ENCODE measurements at regions not wholly inside any gene's neighbourhood (a gene's known extent, or its start where the extent isn't known, plus 50 kb on each side); places are given as distances from the start of the nearest gene placed in this dataset.

DNA sequence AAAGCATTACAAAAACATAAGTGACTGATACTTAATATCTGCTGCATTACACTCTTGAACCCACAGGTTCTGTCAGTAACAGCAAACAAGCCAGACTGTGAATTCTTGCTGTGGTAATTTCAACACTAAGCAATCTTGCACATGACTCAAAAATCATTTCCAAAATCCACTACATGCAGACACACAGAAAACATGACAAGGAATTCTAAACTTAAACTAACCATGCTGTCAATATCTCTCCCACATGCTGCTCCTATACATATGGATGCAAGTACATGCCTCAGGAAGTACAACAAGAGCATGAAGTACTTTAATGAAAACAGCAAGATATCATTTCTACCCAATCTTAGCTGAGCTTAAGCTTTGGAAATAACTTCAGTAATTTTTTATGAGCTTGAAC is 890.2 kb upstream of the KCND2 start:
- no peak overlapping the region for H3K27ac ChIP-seq
- no peak overlapping the region for H3K9ac ChIP-seq (ENCODE audit: insufficient read length)
- H3K4me3 ChIP-seq = no peak overlapping the region
- no peaks in the 10 kb centered on the region for H3K36me3 ChIP-seq (ENCODE audit: insufficient read depth, low read length)
- no peaks in the 10 kb centered on the region for H3K9me3 ChIP-seq (ENCODE audit: low read depth, low read length)
- DNase-seq (ENCODE audit: low read depth, low spot score) = no peak
- TF ChIP-seq EZH2 (IDR thresholded peaks at IDR 0.05) = no peak
- TF ChIP-seq FOXP2 (optimal IDR thresholded peaks at IDR 0.05; ENCODE audit: control extremely low read depth, extremely low read length, insufficient read depth) = no peak
- TF ChIP-seq POLR2AphosphoS5 (IDR thresholded peaks at IDR 0.05; ENCODE audit: borderline replicate concordance, low read depth, low read length) = no peak

DNA sequence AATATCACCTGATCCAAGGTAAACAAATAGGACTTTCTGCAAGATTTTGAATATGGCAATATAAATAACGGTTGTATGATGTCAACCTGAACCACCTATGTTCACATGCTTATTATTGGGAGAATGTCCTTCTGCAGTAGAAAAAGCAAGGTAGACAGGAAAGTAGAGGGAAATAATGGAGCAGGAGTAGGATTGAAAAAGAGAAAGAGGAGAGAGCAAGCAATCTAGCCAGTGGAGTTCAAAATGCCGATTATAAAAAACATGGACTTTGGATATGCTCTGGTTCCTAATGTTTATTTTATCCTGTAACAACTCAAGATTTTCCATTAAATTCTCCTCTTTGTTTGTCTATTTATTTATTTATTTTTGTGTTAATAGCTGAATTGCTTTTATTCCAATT is 878.0 kb upstream of the KCND2 start:
- H3K9ac ChIP-seq (ENCODE audit: insufficient read length) = no peak overlapping the region
- no peaks in the 10 kb centered on the region for H3K9me3 ChIP-seq (ENCODE audit: low read depth, low read length)
- TF ChIP-seq POLR2AphosphoS5 (IDR thresholded peaks at IDR 0.05; ENCODE audit: borderline replicate concordance, low read depth, low read length) (no peak), FOXP2 (optimal IDR thresholded peaks at IDR 0.05; ENCODE audit: control extremely low read depth, extremely low read length, insufficient read depth) (no peak), EZH2 (IDR thresholded peaks at IDR 0.05) (no peak)
- no peak overlapping the region for H3K27ac ChIP-seq
- no peak overlapping the region for H3K4me3 ChIP-seq
- H3K36me3 ChIP-seq (ENCODE audit: insufficient read depth, low read length) = no peaks in the 10 kb centered on the region
- DNase-seq (ENCODE audit: low read depth, low spot score) = no peak

DNA sequence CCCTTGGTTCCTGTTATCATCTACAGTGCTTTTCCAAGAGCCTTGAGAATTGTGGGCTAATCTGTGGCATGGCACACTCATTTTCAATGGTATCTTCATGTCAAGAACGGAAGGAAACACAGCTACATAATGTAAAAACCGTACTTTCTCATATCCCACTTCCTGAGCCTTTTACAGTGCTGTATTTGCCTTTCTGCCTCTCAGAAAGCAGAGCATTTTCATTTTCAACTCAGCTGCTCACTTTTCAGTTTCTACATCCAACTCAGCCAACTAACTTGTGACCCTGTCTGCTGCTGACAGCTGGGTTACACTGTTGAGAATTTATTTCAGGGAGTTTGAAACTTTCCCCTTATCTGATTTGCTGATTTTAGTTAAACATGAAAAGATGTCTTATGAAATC is 875.8 kb upstream of the KCND2 start:
- Histone ChIP-seq H3K9me3 (ENCODE audit: low read depth, low read length) (no peaks in the 10 kb centered on the region), H3K36me3 (ENCODE audit: insufficient read depth, low read length) (no peaks in the 10 kb centered on the region), H3K27ac (no peak overlapping the region), H3K9ac (ENCODE audit: insufficient read length) (no peak overlapping the region), H3K4me3 (no peak overlapping the region)
- no peak for DNase-seq (ENCODE audit: low read depth, low spot score)
- TF ChIP-seq POLR2AphosphoS5 (IDR thresholded peaks at IDR 0.05; ENCODE audit: borderline replicate concordance, low read depth, low read length) (no peak), EZH2 (IDR thresholded peaks at IDR 0.05) (no peak), FOXP2 (optimal IDR thresholded peaks at IDR 0.05; ENCODE audit: control extremely low read depth, extremely low read length, insufficient read depth) (no peak)

DNA sequence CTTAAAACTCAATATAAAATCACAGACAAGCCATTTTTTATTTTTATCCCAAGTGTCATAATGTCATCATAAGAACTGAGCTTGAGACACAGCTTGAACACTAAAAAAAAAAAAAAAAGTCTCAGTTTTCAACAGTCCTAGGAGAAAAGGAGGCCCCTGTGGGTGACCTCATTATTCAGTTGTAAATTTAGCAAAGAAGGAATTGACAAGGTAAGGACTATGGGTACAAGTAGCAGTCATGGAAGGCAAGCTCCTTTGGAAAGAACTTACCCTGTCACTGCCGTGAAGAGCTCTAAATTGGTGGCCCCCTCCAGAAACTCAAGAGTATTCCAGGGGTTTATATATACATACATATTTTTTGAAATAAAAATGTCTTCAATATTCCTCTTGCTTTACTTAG is 864.4 kb upstream of the KCND2 start:
- Histone ChIP-seq H3K4me3 (no peak overlapping the region), H3K9ac (ENCODE audit: insufficient read length) (no peak overlapping the region), H3K27ac (no peak overlapping the region), H3K36me3 (ENCODE audit: insufficient read depth, low read length) (no peaks in the 10 kb centered on the region), H3K9me3 (ENCODE audit: low read depth, low read length) (no peaks in the 10 kb centered on the region)
- no peak for TF ChIP-seq FOXP2 (optimal IDR thresholded peaks at IDR 0.05; ENCODE audit: control extremely low read depth, extremely low read length, insufficient read depth)
- no peak for TF ChIP-seq EZH2 (IDR thresholded peaks at IDR 0.05)
- TF ChIP-seq POLR2AphosphoS5 (IDR thresholded peaks at IDR 0.05; ENCODE audit: borderline replicate concordance, low read depth, low read length) = no peak
- no peak for DNase-seq (ENCODE audit: low read depth, low spot score)

DNA sequence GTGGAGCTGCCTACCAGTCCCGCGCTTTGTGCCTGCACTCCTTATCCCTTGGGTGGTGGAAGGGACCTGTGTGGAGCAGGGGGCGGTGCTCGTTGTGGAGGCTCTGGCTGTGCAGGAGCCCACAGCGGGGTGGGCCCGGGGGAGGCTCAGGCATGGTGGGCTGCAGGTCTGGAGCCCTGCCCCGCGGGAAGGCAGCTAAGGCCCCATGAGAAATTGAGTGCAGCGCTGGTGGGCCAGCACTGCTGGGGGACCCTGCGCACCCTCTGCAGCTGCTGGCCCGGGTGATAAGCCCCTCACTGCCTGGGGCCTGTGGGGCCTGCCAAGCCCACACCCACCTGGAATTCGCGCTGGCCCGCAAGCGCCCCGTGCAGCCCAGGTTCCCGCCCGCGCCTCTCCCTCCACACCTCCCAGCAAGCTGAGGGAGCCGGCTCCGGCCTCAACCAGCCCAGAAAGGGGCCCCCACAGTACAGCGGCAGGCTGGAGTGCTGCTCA is 859.6 kb upstream of the KCND2 start:
- TF ChIP-seq POLR2AphosphoS5 (IDR thresholded peaks at IDR 0.05; ENCODE audit: borderline replicate concordance, low read depth, low read length) (no peak), EZH2 (IDR thresholded peaks at IDR 0.05) (no peak), FOXP2 (optimal IDR thresholded peaks at IDR 0.05; ENCODE audit: control extremely low read depth, extremely low read length, insufficient read depth) (no peak)
- Histone ChIP-seq H3K9ac (ENCODE audit: insufficient read length) (no peak overlapping the region), H3K36me3 (ENCODE audit: insufficient read depth, low read length) (no peaks in the 10 kb centered on the region), H3K9me3 (ENCODE audit: low read depth, low read length) (no peaks in the 10 kb centered on the region), H3K4me3 (no peak overlapping the region), H3K27ac (no peak overlapping the region)
- no peak for DNase-seq (ENCODE audit: low read depth, low spot score)

DNA sequence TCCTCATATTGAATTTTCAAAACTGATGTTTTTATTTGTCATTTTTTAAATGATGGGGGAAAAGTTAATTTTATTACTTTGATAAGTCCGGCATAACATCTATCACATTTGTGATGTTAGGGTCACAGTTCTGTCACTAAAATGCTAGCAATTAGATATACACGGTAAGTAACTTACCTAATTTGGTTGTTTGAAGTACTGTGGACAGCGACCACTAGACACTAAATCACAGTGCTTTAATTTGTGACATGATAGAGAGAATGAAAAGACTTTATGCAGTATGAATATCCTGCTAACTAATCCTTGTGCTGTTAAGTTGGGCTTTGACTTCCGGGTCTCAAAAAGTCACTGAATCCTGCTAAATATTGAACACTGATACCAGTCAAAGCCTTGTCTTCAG is 857.3 kb upstream of the KCND2 start:
- no peak for DNase-seq (ENCODE audit: low read depth, low spot score)

DNA sequence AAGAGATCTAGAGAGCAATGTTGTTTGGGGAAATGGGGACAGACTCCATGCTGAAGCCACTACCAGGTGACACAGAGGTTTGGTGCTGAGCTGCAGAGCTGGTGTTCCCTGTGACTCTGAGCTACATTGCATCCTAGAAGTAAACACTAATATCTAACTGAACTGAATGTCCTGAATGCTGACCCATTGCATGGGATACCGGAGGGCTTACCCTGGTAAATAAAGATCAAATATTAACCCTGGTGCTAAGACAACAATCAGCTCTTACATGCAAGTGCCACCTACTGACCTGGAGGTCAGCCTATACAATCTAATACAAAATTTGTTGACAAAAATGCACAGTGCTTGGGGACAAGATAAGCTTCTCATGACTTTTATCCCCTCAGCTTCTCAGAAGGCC is 851.3 kb upstream of the KCND2 start:
- no peak for DNase-seq (ENCODE audit: low read depth, low spot score)
- no peaks in the 10 kb centered on the region for H3K36me3 ChIP-seq (ENCODE audit: insufficient read depth, low read length)

More for the DNA sequence above, 857.3 kb upstream of the KCND2 start:
- Histone ChIP-seq H3K36me3 (ENCODE audit: insufficient read depth, low read length) (no peaks in the 10 kb centered on the region), H3K4me3 (no peak overlapping the region), H3K27ac (no peak overlapping the region), H3K9me3 (ENCODE audit: low read depth, low read length) (no peaks in the 10 kb centered on the region), H3K9ac (ENCODE audit: insufficient read length) (no peak overlapping the region)
- TF ChIP-seq FOXP2 (optimal IDR thresholded peaks at IDR 0.05; ENCODE audit: control extremely low read depth, extremely low read length, insufficient read depth) (no peak), EZH2 (IDR thresholded peaks at IDR 0.05) (no peak), POLR2AphosphoS5 (IDR thresholded peaks at IDR 0.05; ENCODE audit: borderline replicate concordance, low read depth, low read length) (no peak)

DNA sequence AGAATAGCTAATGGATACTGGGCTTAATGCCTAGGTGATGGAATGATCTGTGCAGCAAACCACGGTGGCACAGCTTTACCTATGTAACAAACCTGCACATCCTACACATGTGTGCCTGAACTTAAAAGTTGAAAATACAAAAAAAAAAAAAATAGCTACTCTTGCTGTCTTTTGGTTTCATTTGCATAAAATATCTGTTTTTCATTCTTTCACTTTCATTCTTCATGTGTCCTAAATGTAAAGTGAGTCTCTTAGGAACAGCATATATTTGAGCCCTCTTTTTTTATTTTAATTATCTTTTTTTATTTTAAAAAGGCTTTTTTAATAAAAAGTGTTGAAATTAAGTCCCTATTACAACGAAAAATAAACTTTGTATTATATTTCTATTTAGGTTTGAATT is 836.1 kb upstream of the KCND2 start:
- H3K4me3 ChIP-seq = no peak overlapping the region

More for the DNA sequence above, 851.3 kb upstream of the KCND2 start:
- no peak overlapping the region for H3K9ac ChIP-seq (ENCODE audit: insufficient read length)
- no peaks in the 10 kb centered on the region for H3K9me3 ChIP-seq (ENCODE audit: low read depth, low read length)
- H3K27ac ChIP-seq = no peak overlapping the region
- no peak overlapping the region for H3K4me3 ChIP-seq
- TF ChIP-seq EZH2 (IDR thresholded peaks at IDR 0.05) (no peak), FOXP2 (optimal IDR thresholded peaks at IDR 0.05; ENCODE audit: control extremely low read depth, extremely low read length, insufficient read depth) (no peak), POLR2AphosphoS5 (IDR thresholded peaks at IDR 0.05; ENCODE audit: borderline replicate concordance, low read depth, low read length) (no peak)

DNA sequence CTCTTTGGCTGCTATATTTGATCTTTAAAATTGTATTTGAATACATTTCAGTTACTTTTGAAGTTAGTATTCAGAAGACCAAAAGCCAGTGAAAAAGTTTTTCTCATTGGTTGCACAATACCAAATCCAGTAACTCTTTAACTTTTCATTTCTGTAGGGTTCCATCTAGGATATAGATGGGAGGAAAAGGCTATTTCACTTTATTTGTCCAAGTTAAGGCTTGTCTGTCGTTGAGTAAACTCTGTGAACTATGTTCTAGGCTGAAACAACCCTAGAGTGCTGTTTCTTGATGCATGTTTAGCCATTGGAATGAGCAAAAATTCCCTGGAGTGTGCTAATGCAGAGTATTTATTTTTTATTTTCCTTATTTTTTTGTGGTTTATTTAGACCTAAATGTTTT is 834.7 kb upstream of the KCND2 start:
- TF ChIP-seq FOXP2 (optimal IDR thresholded peaks at IDR 0.05; ENCODE audit: control extremely low read depth, extremely low read length, insufficient read depth) = no peak
- TF ChIP-seq POLR2AphosphoS5 (IDR thresholded peaks at IDR 0.05; ENCODE audit: borderline replicate concordance, low read depth, low read length) = no peak
- no peak for TF ChIP-seq EZH2 (IDR thresholded peaks at IDR 0.05)
- Histone ChIP-seq H3K9me3 (ENCODE audit: low read depth, low read length) (no peaks in the 10 kb centered on the region), H3K4me3 (no peak overlapping the region), H3K27ac (no peak overlapping the region), H3K9ac (ENCODE audit: insufficient read length) (no peak overlapping the region), H3K36me3 (ENCODE audit: insufficient read depth, low read length) (no peaks in the 10 kb centered on the region)
- no peak for DNase-seq (ENCODE audit: low read depth, low spot score)

More for the DNA sequence above, 836.1 kb upstream of the KCND2 start:
- no peak for DNase-seq (ENCODE audit: low read depth, low spot score)
- no peak overlapping the region for H3K9ac ChIP-seq (ENCODE audit: insufficient read length)
- TF ChIP-seq FOXP2 (optimal IDR thresholded peaks at IDR 0.05; ENCODE audit: control extremely low read depth, extremely low read length, insufficient read depth) = no peak
- no peak for TF ChIP-seq EZH2 (IDR thresholded peaks at IDR 0.05)
- TF ChIP-seq POLR2AphosphoS5 (IDR thresholded peaks at IDR 0.05; ENCODE audit: borderline replicate concordance, low read depth, low read length) = no peak
- H3K27ac ChIP-seq = no peak overlapping the region
- no peaks in the 10 kb centered on the region for H3K36me3 ChIP-seq (ENCODE audit: insufficient read depth, low read length)
- H3K9me3 ChIP-seq (ENCODE audit: low read depth, low read length) = no peaks in the 10 kb centered on the region
